IMR-90 (cell line): ENCODE measurements at regions not wholly inside any gene's neighbourhood (a gene's known extent, or its start where the extent isn't known, plus 50 kb on each side); places are given as distances from the start of the nearest gene placed in this dataset.

Source experiments
- POLR2A ChIP-seq: IDR thresholded peaks from 2 replicates; pipeline ENCODE4 v1.6.1; 2012; ENCODE audit warnings: mild to moderate bottlenecking, low read depth, low read length
- SMC3 ChIP-seq: fragments of 150-350 bp; IDR thresholded peaks from 2 replicates; pipeline ENCODE4 v1.6.1; 2016; ENCODE audit warnings: low read depth, mild to moderate bottlenecking, antibody characterized with exemption, low read length, moderate library complexity
- TF ChIP-seq, protein P1 (sequence below): conservative IDR thresholded peaks from 2 replicates; pipeline ENCODE4 v1.5.1; 2012; ENCODE audit warnings: mild to moderate bottlenecking, low read depth, low read length, improper control_type of control experiment
- TF ChIP-seq, protein P2 (sequence below): fragments of 150-350 bp; IDR thresholded peaks from 2 replicates; pipeline ENCODE4 v1.6.1; 2017; ENCODE audit warnings: mild to moderate bottlenecking, antibody characterized with exemption, low read length, low read depth

DNA sequence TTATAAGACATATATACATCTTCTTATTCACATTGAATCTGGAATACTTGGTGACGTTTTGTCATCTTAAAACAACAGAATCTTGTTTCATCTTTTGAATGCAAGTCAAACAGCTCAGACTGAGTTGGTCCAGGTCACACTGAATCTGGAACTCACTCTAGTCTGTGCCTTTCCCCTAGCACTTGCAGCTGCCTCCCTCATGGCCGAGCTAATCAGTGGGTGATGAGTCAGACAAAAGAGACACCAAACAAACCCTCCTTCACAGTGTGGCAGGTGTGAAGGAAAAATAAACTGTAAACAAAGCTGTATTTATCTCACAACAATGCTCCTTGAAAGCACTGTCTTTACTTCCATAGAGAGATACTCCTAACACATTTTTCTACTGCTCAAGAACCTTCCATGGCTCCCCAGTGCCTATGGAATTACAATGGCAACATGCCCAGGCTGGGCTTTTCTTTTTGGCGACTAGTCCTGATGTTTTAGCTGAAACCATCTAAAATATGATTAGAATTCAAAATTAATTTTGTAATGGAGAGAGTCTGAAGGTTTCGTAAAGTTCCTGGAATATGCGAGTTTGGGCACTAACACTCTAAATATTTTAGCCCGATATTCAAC is 140.0 kb downstream of the ZNF365 start:
- TF ChIP-seq, protein P1, sequence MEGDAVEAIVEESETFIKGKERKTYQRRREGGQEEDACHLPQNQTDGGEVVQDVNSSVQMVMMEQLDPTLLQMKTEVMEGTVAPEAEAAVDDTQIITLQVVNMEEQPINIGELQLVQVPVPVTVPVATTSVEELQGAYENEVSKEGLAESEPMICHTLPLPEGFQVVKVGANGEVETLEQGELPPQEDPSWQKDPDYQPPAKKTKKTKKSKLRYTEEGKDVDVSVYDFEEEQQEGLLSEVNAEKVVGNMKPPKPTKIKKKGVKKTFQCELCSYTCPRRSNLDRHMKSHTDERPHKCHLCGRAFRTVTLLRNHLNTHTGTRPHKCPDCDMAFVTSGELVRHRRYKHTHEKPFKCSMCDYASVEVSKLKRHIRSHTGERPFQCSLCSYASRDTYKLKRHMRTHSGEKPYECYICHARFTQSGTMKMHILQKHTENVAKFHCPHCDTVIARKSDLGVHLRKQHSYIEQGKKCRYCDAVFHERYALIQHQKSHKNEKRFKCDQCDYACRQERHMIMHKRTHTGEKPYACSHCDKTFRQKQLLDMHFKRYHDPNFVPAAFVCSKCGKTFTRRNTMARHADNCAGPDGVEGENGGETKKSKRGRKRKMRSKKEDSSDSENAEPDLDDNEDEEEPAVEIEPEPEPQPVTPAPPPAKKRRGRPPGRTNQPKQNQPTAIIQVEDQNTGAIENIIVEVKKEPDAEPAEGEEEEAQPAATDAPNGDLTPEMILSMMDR = no peak
- TF ChIP-seq POLR2A (no peak), SMC3 (no peak)
- TF ChIP-seq, protein P2, sequence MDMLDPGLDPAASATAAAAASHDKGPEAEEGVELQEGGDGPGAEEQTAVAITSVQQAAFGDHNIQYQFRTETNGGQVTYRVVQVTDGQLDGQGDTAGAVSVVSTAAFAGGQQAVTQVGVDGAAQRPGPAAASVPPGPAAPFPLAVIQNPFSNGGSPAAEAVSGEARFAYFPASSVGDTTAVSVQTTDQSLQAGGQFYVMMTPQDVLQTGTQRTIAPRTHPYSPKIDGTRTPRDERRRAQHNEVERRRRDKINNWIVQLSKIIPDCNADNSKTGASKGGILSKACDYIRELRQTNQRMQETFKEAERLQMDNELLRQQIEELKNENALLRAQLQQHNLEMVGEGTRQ = no peak
